Lower lobe of right lung (tissue), 2 donors: ENCODE measurements at regions not wholly inside any gene's neighbourhood (a gene's known extent, or its start where the extent isn't known, plus 50 kb on each side); places are given as distances from the start of the nearest gene placed in this dataset.

Experiments used
- ATAC-seq, 2 donors: fragments of 200-7000 bp; cut with Tn5 transposase; one replicate each; pipeline ENCODE4 v1.9.1; 2020 to 2022; ENCODE audit warnings: mild to moderate bottlenecking in 2 of 2, moderate library complexity in 2 of 2
- DNase-seq: peaks from one replicate; pipeline ENCODE4 v3.0.0-alpha.2; 2020
- H3K27ac ChIP-seq: fragments of 200-600 bp; one replicate; pipeline ENCODE4 v1.8.0; 2022
- H3K27me3 ChIP-seq: fragments of 200-600 bp; one replicate; pipeline ENCODE4 v1.8.0; 2022; ENCODE audit warnings: low read depth
- H3K36me3 ChIP-seq: fragments of 200-600 bp; one replicate; pipeline ENCODE4 v1.8.0; 2022; ENCODE audit warnings: mild to moderate bottlenecking
- H3K4me1 ChIP-seq: fragments of 200-600 bp; one replicate; pipeline ENCODE4 v1.8.0; 2022
- H3K4me3 ChIP-seq: fragments of 200-600 bp; one replicate; pipeline ENCODE4 v1.8.0; 2022; ENCODE audit warnings: mild to moderate bottlenecking
- H3K9me3 ChIP-seq: fragments of 200-600 bp; one replicate; pipeline ENCODE4 v1.8.0; 2022
- intact Hi-C: fragments of 100-400 bp; cut with DNase I; formaldehyde crosslinking; loops from one replicate; pipeline ENCODE4 v1.11.0; 2022
- TF ChIP-seq, protein P1 (sequence below): fragments of 200-600 bp; IDR thresholded peaks from one replicate; pipeline ENCODE4 v1.8.0; 2022; ENCODE audit warnings: antibody characterized with exemption, mild to moderate bottlenecking
- donor health status: DM: no; HTN: yes; CAD: no; lungs with severe emphysema.

DNA sequence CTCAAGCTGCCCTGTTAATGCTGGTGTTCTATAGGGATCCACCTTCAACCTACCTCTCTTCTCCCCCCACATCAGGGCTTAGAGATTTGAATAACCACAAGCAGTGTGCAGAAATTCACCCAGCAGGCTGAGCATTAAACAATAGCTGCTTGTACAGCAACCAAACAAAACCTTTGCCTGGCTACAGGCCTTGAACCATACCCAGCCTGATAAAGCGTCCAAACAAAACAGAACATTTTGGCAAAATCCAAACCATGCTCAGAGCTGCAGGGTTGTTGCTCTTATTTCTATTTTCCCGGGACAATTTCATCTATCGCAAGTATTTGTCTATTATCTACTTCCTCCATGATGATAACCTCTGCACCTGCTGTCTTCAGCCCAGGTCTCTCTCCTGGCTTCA is 142.3 kb downstream of the UNC5CL start:
- TF ChIP-seq, protein P1, sequence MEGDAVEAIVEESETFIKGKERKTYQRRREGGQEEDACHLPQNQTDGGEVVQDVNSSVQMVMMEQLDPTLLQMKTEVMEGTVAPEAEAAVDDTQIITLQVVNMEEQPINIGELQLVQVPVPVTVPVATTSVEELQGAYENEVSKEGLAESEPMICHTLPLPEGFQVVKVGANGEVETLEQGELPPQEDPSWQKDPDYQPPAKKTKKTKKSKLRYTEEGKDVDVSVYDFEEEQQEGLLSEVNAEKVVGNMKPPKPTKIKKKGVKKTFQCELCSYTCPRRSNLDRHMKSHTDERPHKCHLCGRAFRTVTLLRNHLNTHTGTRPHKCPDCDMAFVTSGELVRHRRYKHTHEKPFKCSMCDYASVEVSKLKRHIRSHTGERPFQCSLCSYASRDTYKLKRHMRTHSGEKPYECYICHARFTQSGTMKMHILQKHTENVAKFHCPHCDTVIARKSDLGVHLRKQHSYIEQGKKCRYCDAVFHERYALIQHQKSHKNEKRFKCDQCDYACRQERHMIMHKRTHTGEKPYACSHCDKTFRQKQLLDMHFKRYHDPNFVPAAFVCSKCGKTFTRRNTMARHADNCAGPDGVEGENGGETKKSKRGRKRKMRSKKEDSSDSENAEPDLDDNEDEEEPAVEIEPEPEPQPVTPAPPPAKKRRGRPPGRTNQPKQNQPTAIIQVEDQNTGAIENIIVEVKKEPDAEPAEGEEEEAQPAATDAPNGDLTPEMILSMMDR: no peak
- intact Hi-C loops: no loop called here
- ATAC-seq (no peak), DNase-seq (no peak)
- Histone ChIP-seq H3K4me3 (no peak overlapping the region), H3K4me1 (no peaks in the 10 kb centered on the region), H3K27ac (no peak overlapping the region), H3K36me3 (no peaks in the 10 kb centered on the region), H3K9me3 (no peaks in the 10 kb centered on the region), H3K27me3 (no peaks in the 10 kb centered on the region)

DNA sequence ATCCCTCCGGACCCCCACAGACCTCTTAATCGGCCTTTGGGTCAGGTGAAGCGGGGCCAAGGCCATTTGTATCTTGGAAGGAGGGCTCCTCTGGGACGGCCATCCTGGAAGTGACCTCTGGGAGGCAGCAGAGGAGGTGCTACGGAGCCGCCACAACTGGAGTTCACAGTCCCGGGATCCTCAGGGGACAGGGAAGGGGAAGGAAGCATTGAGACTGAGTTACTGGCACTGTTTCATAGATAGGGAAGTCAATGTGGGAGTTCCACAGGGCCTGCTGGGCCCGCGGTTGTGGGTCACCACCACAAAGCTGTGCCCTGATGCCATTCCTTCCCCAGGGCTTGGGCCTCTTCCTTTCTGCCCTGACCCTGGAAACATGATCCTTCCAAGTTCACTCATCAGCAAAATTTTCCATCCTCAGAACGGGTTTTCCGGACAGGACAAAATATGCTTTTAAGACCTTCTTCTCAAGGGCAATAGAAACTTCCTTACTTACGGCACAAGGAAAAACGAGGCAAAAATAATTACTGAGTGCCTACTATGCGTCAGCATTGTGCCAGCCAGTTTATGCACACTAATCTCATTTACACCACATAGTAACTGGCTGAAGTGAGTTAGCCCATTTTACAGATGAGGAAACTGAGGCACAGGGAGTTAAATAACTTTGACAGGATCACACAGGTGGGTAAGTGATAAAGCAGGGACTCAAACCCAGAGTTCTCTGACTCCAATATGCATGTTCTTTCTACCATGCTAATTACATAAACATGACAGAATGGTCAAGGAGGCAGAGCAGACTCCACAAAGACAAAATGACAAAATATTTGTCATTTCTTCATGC is 143.8 kb downstream of the UNC5CL start:
- ATAC-seq (peak; percentile 85 to 87), DNase-seq (peak; percentile 65)

DNA sequence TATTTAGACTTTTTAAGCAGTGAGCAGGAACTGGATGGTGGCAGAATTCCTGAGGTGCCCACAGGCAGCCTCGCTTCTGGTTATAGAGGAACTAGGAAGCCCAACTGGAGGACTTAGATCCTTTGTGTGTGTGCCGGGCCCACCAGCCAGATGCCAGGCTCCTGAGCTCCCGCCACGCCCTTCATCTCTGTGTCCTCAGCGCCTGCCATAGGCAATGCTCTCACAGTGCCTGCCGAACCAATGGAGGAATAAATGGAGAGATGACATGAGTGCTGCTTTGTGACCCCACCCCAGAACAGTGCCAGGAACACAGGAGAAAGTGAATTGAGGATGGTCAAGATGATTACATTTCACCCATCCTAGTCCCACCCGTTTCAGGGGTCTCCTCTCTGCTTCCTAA is 146.0 kb downstream of the UNC5CL start:
- DNase-seq: no peak
- intact Hi-C loops: no loop called here

More for the DNA sequence above, 143.8 kb downstream of the UNC5CL start:
- intact Hi-C loops: no loop called here
- Histone ChIP-seq H3K27ac (no peak overlapping the region), H3K9me3 (no peaks in the 10 kb centered on the region), H3K4me3 (no peak overlapping the region), H3K4me1 (no peaks in the 10 kb centered on the region), H3K36me3 (no peaks in the 10 kb centered on the region), H3K27me3 (no peaks in the 10 kb centered on the region)
- TF ChIP-seq, protein P1: peak; percentile 56

DNA sequence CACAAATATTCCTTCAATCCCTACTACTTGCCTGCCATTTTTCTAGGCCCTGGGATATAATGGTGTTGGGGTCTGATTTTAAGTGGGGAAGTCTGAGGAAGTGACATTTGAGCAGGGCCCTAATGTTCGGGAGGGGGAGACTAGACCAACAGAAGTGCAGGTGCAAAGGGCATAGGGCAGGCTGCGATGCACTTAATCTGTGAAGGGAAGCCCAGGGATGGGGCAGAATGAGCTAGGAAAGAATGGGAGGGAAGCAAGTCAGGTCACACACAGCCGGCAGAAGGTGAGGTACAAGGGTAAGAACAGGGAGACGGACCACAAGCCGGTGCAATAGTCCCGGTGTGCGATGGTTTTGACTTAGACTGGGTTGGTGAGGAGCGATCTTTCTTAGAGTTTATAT is 146.8 kb downstream of the UNC5CL start:
- intact Hi-C loops: no loop called here
- TF ChIP-seq, protein P1: no peak
- DNase-seq (no peak), ATAC-seq (no peak)
- no peak overlapping the region for H3K27ac ChIP-seq
- H3K9me3 ChIP-seq: no peaks in the 10 kb centered on the region
- no peaks in the 10 kb centered on the region for H3K36me3 ChIP-seq
- H3K4me3 ChIP-seq: no peak overlapping the region
- no peaks in the 10 kb centered on the region for H3K4me1 ChIP-seq
- no peaks in the 10 kb centered on the region for H3K27me3 ChIP-seq

More for the DNA sequence above, 146.0 kb downstream of the UNC5CL start:
- H3K4me3 ChIP-seq: no peak overlapping the region
- H3K9me3 ChIP-seq: no peaks in the 10 kb centered on the region
- no peak overlapping the region for H3K27ac ChIP-seq
- TF ChIP-seq, protein P1: no peak
- no peaks in the 10 kb centered on the region for H3K4me1 ChIP-seq
- ATAC-seq: no peak
- H3K27me3 ChIP-seq: no peaks in the 10 kb centered on the region
- no peaks in the 10 kb centered on the region for H3K36me3 ChIP-seq

DNA sequence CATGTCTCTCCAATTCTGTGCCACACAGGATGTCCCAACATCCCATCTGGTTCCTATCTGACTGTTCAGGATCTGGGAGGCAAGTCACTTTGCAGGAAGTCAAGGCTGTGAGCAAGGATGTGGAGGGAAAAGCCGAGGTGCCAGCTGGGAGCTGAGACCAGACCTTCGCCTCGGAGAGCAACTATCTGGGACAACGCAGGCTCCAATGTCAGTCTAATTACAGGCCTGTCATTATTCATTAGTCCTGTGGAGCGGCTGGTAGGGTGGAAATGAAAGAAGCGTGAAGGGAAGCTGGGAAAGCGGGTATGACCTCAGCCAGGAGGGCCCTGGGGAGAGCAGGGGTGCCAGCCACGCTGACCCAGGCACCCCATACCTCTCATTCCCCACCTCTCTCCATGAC is 147.3 kb downstream of the UNC5CL start:
- ATAC-seq: no peak
- Histone ChIP-seq H3K4me3 (no peak overlapping the region), H3K9me3 (no peaks in the 10 kb centered on the region), H3K36me3 (no peaks in the 10 kb centered on the region), H3K27ac (no peak overlapping the region), H3K27me3 (no peaks in the 10 kb centered on the region), H3K4me1 (no peaks in the 10 kb centered on the region)
- TF ChIP-seq, protein P1: no peak
- intact Hi-C loops: no loop called here
- DNase-seq: no peak
